GM12875 (cell line): ENCODE measurements at regions not wholly inside any gene's neighbourhood (a gene's known extent, or its start where the extent isn't known, plus 50 kb on each side); places are given as distances from the start of the nearest gene placed in this dataset.

Source experiments
- H3K4me3 ChIP-seq: one replicate; pipeline ENCODE4 v1.5.1; 2011; ENCODE audit warnings: low read depth, low read length, control low read depth
- CTCF ChIP-seq: IDR thresholded peaks from 2 replicates; pipeline ENCODE4 v1.5.1; 2011; ENCODE audit warnings: low read depth, mild to moderate bottlenecking, control low read depth, inconsistent platforms, low read length, moderate library complexity, borderline replicate concordance; ENCODE audit not compliant: insufficient read depth

- H3K4me3 ChIP-seq: no peak overlapping the region
- no peak for TF ChIP-seq CTCF
These were observed 154.8 kb upstream of the ZFP42 start for GRCh38 chr4:187840814-187841213.

- no peak for TF ChIP-seq CTCF
These were observed 145.9 kb upstream of the ZFP42 start for GRCh38 chr4:187849556-187850225.

GRCh38 chr4:187865914-187866313 lies 129.7 kb upstream of the ZFP42 start:
- H3K4me3 ChIP-seq: no peak overlapping the region
- no peak for TF ChIP-seq CTCF

More at GRCh38 chr4:187849556-187850225, 145.9 kb upstream of the ZFP42 start:
- H3K4me3 ChIP-seq: no peak overlapping the region

GRCh38 chr4:187883049-187883448 lies 112.5 kb upstream of the ZFP42 start:
- no peak for TF ChIP-seq CTCF

GRCh38 chr4:187883836-187884475 lies 111.6 kb upstream of the ZFP42 start:
- TF ChIP-seq CTCF: no peak
- no peak overlapping the region for H3K4me3 ChIP-seq

More at GRCh38 chr4:187883049-187883448, 112.5 kb upstream of the ZFP42 start:
- H3K4me3 ChIP-seq: no peak overlapping the region

GRCh38 chr4:187887906-187888305 lies 107.7 kb upstream of the ZFP42 start:
- TF ChIP-seq CTCF: no peak
- no peak overlapping the region for H3K4me3 ChIP-seq

GRCh38 chr4:187889651-187890050 lies 105.9 kb upstream of the ZFP42 start:
- no peak overlapping the region for H3K4me3 ChIP-seq
- TF ChIP-seq CTCF: no peak
